ENCODE measurements at regions not wholly inside any gene's neighbourhood (a gene's known extent, or its start where the extent isn't known, plus 50 kb on each side); places are given as distances from the start of the nearest gene placed in this dataset.

DNA sequence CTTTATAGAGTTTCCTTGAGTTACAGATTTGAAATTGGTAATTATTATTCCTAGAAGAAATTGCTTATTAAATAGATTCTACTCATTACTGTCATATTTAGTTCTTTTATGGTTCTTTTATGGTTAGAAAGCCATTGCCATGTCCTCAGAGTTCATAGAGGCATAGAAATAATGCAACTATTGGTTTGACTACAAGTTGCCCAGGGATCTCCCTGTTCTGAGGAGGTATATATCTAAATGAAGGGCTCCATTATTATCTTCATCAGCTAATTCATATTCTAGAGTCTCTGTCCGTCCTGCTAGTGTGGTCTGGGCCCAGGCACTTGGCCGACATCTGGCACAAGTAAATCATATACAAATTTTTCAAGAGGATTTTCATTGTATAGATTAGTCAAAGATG, 535.7 kb downstream of the PPP4R3C start:
- no peak for TF ChIP-seq EZH2phosphoT487 (IDR thresholded peaks at IDR 0.05; ENCODE audit: borderline replicate concordance, low read length)
- TF ChIP-seq, protein P1, sequence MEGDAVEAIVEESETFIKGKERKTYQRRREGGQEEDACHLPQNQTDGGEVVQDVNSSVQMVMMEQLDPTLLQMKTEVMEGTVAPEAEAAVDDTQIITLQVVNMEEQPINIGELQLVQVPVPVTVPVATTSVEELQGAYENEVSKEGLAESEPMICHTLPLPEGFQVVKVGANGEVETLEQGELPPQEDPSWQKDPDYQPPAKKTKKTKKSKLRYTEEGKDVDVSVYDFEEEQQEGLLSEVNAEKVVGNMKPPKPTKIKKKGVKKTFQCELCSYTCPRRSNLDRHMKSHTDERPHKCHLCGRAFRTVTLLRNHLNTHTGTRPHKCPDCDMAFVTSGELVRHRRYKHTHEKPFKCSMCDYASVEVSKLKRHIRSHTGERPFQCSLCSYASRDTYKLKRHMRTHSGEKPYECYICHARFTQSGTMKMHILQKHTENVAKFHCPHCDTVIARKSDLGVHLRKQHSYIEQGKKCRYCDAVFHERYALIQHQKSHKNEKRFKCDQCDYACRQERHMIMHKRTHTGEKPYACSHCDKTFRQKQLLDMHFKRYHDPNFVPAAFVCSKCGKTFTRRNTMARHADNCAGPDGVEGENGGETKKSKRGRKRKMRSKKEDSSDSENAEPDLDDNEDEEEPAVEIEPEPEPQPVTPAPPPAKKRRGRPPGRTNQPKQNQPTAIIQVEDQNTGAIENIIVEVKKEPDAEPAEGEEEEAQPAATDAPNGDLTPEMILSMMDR (IDR thresholded peaks at IDR 0.05; ENCODE audit: low read depth, low read length, poor library complexity, severe bottlenecking), result no peak
- no peaks in the 10 kb centered on the region for H3F3A ChIP-seq (ENCODE audit: control insufficient read depth, insufficient read depth)
- H3K27me3 ChIP-seq (ENCODE audit: control insufficient read depth, low read length), result no peaks in the 10 kb centered on the region
- no peak overlapping the region for H3K4me3 ChIP-seq (ENCODE audit: low read length)
- H3K27ac ChIP-seq (ENCODE audit: low read depth, low read length), result no peak overlapping the region
- no peaks in the 10 kb centered on the region for H3K36me3 ChIP-seq (ENCODE audit: control insufficient read depth, low read length)
- no peaks in the 10 kb centered on the region for H4K20me1 ChIP-seq (ENCODE audit: control insufficient read depth, insufficient read depth, low read depth, low read length)
- H3K9me2 ChIP-seq (replicated peaks; ENCODE audit: control insufficient read depth, low read length), result no peaks in the 10 kb centered on the region
- H3K4me2 ChIP-seq (ENCODE audit: low read length), result no peak overlapping the region
- H3K4me1 ChIP-seq (ENCODE audit: control insufficient read depth, low read length), result no peaks in the 10 kb centered on the region
- no peaks in the 10 kb centered on the region for H3K9me3 ChIP-seq (ENCODE audit: control insufficient read depth, insufficient read depth, low read length)
- no peaks in the 10 kb centered on the region for H3K79me2 ChIP-seq (ENCODE audit: control insufficient read depth, low read length)

DNA sequence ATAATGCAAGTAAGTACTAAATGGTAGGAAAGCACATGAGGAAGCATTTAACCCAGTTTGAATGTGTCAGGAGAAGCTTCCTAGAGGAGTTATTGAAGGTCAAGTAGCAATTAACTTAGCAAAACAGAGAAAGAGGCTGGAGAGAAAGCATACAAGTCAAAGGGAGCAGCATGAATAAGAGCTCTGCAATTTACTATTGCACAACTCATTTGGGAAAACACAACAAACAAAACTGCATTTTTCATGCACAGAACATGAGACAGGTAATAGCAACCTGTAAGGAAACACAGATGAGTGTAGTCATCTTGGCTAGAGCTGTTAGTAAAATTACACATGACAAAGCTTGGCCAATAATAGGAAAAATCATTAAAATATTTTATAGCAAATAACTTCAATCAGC, 538.1 kb downstream of the PPP4R3C start:
- Histone ChIP-seq H3K36me3 (ENCODE audit: control insufficient read depth, low read length) (no peaks in the 10 kb centered on the region), H3F3A (ENCODE audit: control insufficient read depth, insufficient read depth) (no peaks in the 10 kb centered on the region), H4K20me1 (ENCODE audit: control insufficient read depth, insufficient read depth, low read depth, low read length) (no peaks in the 10 kb centered on the region), H3K9me2 (replicated peaks; ENCODE audit: control insufficient read depth, low read length) (no peaks in the 10 kb centered on the region), H3K79me2 (ENCODE audit: control insufficient read depth, low read length) (no peaks in the 10 kb centered on the region), H3K4me1 (ENCODE audit: control insufficient read depth, low read length) (no peaks in the 10 kb centered on the region), H3K27me3 (ENCODE audit: control insufficient read depth, low read length) (no peaks in the 10 kb centered on the region), H3K27ac (ENCODE audit: low read depth, low read length) (no peak overlapping the region), H3K4me3 (ENCODE audit: low read length) (no peak overlapping the region), H3K4me2 (ENCODE audit: low read length) (no peak overlapping the region), H3K9me3 (ENCODE audit: control insufficient read depth, insufficient read depth, low read length) (no peaks in the 10 kb centered on the region)
- TF ChIP-seq EZH2phosphoT487 (IDR thresholded peaks at IDR 0.05; ENCODE audit: borderline replicate concordance, low read length), result no peak
- TF ChIP-seq, protein P1 (IDR thresholded peaks at IDR 0.05; ENCODE audit: low read depth, low read length, poor library complexity, severe bottlenecking), result no peak

DNA sequence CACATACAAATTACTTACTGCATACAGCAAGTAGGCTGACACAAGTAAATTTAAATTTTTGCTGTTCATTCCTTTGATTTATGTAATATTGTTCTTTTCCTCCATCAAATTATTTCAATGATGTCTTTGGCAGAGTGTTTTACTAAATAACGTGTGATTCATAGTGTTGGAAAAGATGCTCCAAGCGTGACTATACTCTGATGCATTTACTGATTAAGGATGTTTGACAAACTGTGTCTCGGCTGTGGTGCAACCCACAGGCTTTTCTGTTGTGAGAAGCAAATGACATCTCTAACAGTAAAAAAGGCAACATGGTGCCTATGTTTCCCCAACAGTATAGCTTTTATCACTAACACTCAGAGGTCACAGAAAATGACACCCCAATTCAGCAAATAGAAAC, 540.9 kb downstream of the PPP4R3C start:
- Histone ChIP-seq H4K20me1 (ENCODE audit: control insufficient read depth, insufficient read depth, low read depth, low read length) (no peaks in the 10 kb centered on the region), H3K36me3 (ENCODE audit: control insufficient read depth, low read length) (no peaks in the 10 kb centered on the region), H3K9me3 (ENCODE audit: control insufficient read depth, insufficient read depth, low read length) (no peaks in the 10 kb centered on the region), H3K4me2 (ENCODE audit: low read length) (no peak overlapping the region), H3K79me2 (ENCODE audit: control insufficient read depth, low read length) (no peaks in the 10 kb centered on the region), H3K27me3 (ENCODE audit: control insufficient read depth, low read length) (no peaks in the 10 kb centered on the region), H3K4me1 (ENCODE audit: control insufficient read depth, low read length) (no peaks in the 10 kb centered on the region), H3K27ac (ENCODE audit: low read depth, low read length) (no peak overlapping the region), H3F3A (ENCODE audit: control insufficient read depth, insufficient read depth) (no peaks in the 10 kb centered on the region), H3K4me3 (ENCODE audit: low read length) (no peak overlapping the region), H3K9me2 (replicated peaks; ENCODE audit: control insufficient read depth, low read length) (no peaks in the 10 kb centered on the region)
- TF ChIP-seq, protein P1 (IDR thresholded peaks at IDR 0.05; ENCODE audit: low read depth, low read length, poor library complexity, severe bottlenecking), result no peak
- no peak for TF ChIP-seq EZH2phosphoT487 (IDR thresholded peaks at IDR 0.05; ENCODE audit: borderline replicate concordance, low read length)

DNA sequence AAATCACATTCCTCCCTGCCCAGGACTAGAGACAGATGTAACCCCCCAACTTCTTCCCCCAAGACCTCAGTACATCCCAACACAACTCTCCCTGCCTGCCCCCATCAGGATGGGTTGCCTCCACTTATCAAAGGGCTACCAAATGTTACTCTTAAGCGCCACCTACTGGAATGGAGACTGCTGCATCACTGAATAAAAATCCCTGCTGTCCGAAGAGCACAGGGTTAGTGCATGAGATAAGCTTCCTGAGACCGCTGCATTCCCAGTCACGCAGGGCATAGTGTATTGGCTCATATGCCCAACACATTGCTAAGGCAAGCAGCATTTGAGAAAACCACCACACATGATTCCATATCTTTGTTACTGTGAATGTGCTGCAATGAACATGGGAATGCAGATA, 544.5 kb downstream of the PPP4R3C start:
- H3F3A ChIP-seq (ENCODE audit: control insufficient read depth, insufficient read depth), result no peaks in the 10 kb centered on the region
- TF ChIP-seq, protein P1 (IDR thresholded peaks at IDR 0.05; ENCODE audit: low read depth, low read length, poor library complexity, severe bottlenecking), result peak; percentile 48
- no peak for TF ChIP-seq EZH2phosphoT487 (IDR thresholded peaks at IDR 0.05; ENCODE audit: borderline replicate concordance, low read length)
- no peaks in the 10 kb centered on the region for H3K36me3 ChIP-seq (ENCODE audit: control insufficient read depth, low read length)
- H3K27ac ChIP-seq (ENCODE audit: low read depth, low read length), result no peak overlapping the region
- H3K79me2 ChIP-seq (ENCODE audit: control insufficient read depth, low read length), result no peaks in the 10 kb centered on the region
- H3K9me3 ChIP-seq (ENCODE audit: control insufficient read depth, insufficient read depth, low read length), result no peaks in the 10 kb centered on the region
- H4K20me1 ChIP-seq (ENCODE audit: control insufficient read depth, insufficient read depth, low read depth, low read length), result no peaks in the 10 kb centered on the region
- no peak overlapping the region for H3K4me2 ChIP-seq (ENCODE audit: low read length)
- H3K4me1 ChIP-seq (ENCODE audit: control insufficient read depth, low read length), result no peaks in the 10 kb centered on the region
- H3K9me2 ChIP-seq (replicated peaks; ENCODE audit: control insufficient read depth, low read length), result no peaks in the 10 kb centered on the region
- no peak overlapping the region for H3K4me3 ChIP-seq (ENCODE audit: low read length)
- H3K27me3 ChIP-seq (ENCODE audit: control insufficient read depth, low read length), result no peaks in the 10 kb centered on the region
